Colonic mucosa (tissue), 4 donors: ENCODE measurements at regions not wholly inside any gene's neighbourhood (a gene's known extent, or its start where the extent isn't known, plus 50 kb on each side); places are given as distances from the start of the nearest gene placed in this dataset.

Experiments used
- DNase-seq: peaks from one replicate; pipeline ENCODE4 v3.0.0-alpha.2; 2020
- H3K27ac ChIP-seq: fragments of 200-600 bp; one replicate; pipeline ENCODE4 v1.8.0; 2021
- H3K27me3 ChIP-seq: fragments of 200-600 bp; one replicate; pipeline ENCODE4 v1.8.0; 2021
- H3K36me3 ChIP-seq: fragments of 200-600 bp; one replicate; pipeline ENCODE4 v1.8.0; 2021
- H3K4me1 ChIP-seq: fragments of 200-600 bp; one replicate; pipeline ENCODE4 v1.8.0; 2021; ENCODE audit warnings: mild to moderate bottlenecking
- H3K4me3 ChIP-seq: fragments of 200-600 bp; one replicate; pipeline ENCODE4 v1.8.0; 2021
- H3K9ac ChIP-seq, 2 donors: one replicate each; pipeline ENCODE4 v1.7.0; 2013; ENCODE audit warnings: control low read depth in 2 of 2, low read depth in 2 of 2, low read length in 2 of 2
- H3K9me3 ChIP-seq: fragments of 200-600 bp; one replicate; pipeline ENCODE4 v1.8.0; 2021
- CTCF ChIP-seq: fragments of 200-600 bp; IDR thresholded peaks from one replicate; pipeline ENCODE4 v1.8.0; 2022; ENCODE audit warnings: antibody characterized with exemption, mild to moderate bottlenecking
- intact Hi-C: fragments of 100-400 bp; cut with DNase I; formaldehyde crosslinking; loops from one replicate; pipeline ENCODE4 v1.14.1; 2022
- donor health status: healthy.
- donor health status: DM: no; HTN: no; CAD: no.
- donor health status: DM: no; HTN: no; CAD: no.

GRCh38 chr10:112094984-112095383 is 88.6 kb downstream of the GPAM start:
- H3K9ac ChIP-seq = no peak overlapping the region
- intact Hi-C loops = no loop called here

GRCh38 chr10:112095731-112096130 is 87.8 kb downstream of the GPAM start:
- Histone ChIP-seq H3K27me3 (no peaks in the 10 kb centered on the region), H3K9ac (no peak overlapping the region), H3K4me3 (no peak overlapping the region), H3K9me3 (no peaks in the 10 kb centered on the region), H3K36me3 (no peaks in the 10 kb centered on the region), H3K27ac (no peak overlapping the region), H3K4me1 (no peaks in the 10 kb centered on the region)
- no peak for TF ChIP-seq CTCF
- intact Hi-C loops = no loop called here
- no peak for DNase-seq

More at GRCh38 chr10:112094984-112095383, 88.6 kb downstream of the GPAM start:
- no peak overlapping the region for H3K4me3 ChIP-seq
- H3K36me3 ChIP-seq = no peaks in the 10 kb centered on the region
- no peak overlapping the region for H3K27ac ChIP-seq
- H3K9me3 ChIP-seq = no peaks in the 10 kb centered on the region
- no peaks in the 10 kb centered on the region for H3K4me1 ChIP-seq
- no peak for DNase-seq
- no peaks in the 10 kb centered on the region for H3K27me3 ChIP-seq
- TF ChIP-seq CTCF = no peak

- intact Hi-C loops = no loop called here
- no peak overlapping the region for H3K27ac ChIP-seq
- H3K9me3 ChIP-seq = no peaks in the 10 kb centered on the region
- H3K36me3 ChIP-seq = no peaks in the 10 kb centered on the region
- DNase-seq = no peak
- H3K4me1 ChIP-seq = no peaks in the 10 kb centered on the region
- no peak for TF ChIP-seq CTCF
- no peaks in the 10 kb centered on the region for H3K27me3 ChIP-seq
- no peak overlapping the region for H3K4me3 ChIP-seq
- no peak overlapping the region for H3K9ac ChIP-seq
These were observed 84.9 kb downstream of the GPAM start for GRCh38 chr10:112098682-112099081.
